ENCODE measurements at regions not wholly inside any gene's neighbourhood (a gene's known extent, or its start where the extent isn't known, plus 50 kb on each side); places are given as distances from the start of the nearest gene placed in this dataset.

GRCh38 chr9:71504636-71505035 is 263.7 kb downstream of the CEMIP2 start:
- TF ChIP-seq CTCF (IDR thresholded peaks at IDR 0.05; ENCODE audit: low read depth, low read length) (no peak), MAX (IDR thresholded peaks at IDR 0.05; ENCODE audit: low read depth, low read length) (no peak), POLR2A (IDR thresholded peaks at IDR 0.05; ENCODE audit: extremely low read depth, insufficient read length) (no peak)

All from NB4 (cell line).